DLD1 (cell line): ENCODE measurements at regions not wholly inside any gene's neighbourhood (a gene's known extent, or its start where the extent isn't known, plus 50 kb on each side); places are given as distances from the start of the nearest gene placed in this dataset.
"Not testable (repeated sequence)": the region's sequence is repeated elsewhere in the genome, so short reads cannot be mapped to it uniquely, and the experiment has no call there.

Source experiments
- in situ Hi-C: cut with HindIII; loops from 2 replicates; pipeline ENCODE4 v1.10.0; 2017; ENCODE audit warnings: low sequenced_read_pairs

- in situ Hi-C loops, result loop anchor here (10.0 kb wide), 1 partner anchor 91 kb away; no protein-coding TSS in a partner anchor
These were observed 276.2 kb upstream of the TNC start for GRCh38 chr9:115393976-115394775.

GRCh38 chr9:115395511-115396021 is 277.6 kb upstream of the TNC start:
- in situ Hi-C loops, result loop anchor here (10.0 kb wide), 1 partner anchor 89 kb away; no protein-coding TSS in a partner anchor

- in situ Hi-C loops, result loop anchor here (10.0 kb wide), 1 partner anchor 89 kb away; no protein-coding TSS in a partner anchor
These were observed 278.1 kb upstream of the TNC start for GRCh38 chr9:115396071-115396529.

GRCh38 chr9:115397591-115398312 is 279.8 kb upstream of the TNC start:
- in situ Hi-C loops, result loop anchor here (10.0 kb wide), 1 partner anchor 87 kb away; no protein-coding TSS in a partner anchor

- in situ Hi-C loops, result loop anchor here (10.0 kb wide), 1 partner anchor 87 kb away; no protein-coding TSS in a partner anchor
These were observed 280.3 kb upstream of the TNC start for GRCh38 chr9:115398313-115398650.

- in situ Hi-C loops, result loop anchor here (10.0 kb wide), 1 partner anchor 86 kb away; no protein-coding TSS in a partner anchor
These were observed 281.0 kb upstream of the TNC start for GRCh38 chr9:115398996-115399395.

- in situ Hi-C loops, result no loop called here
These were observed 282.8 kb upstream of the TNC start for GRCh38 chr9:115400796-115401195.

GRCh38 chr9:115401756-115402327 is 283.9 kb upstream of the TNC start:
- in situ Hi-C loops, result no loop called here

GRCh38 chr9:115403753-115404152 is 285.8 kb upstream of the TNC start:
- in situ Hi-C loops, result no loop called here

- in situ Hi-C loops, result no loop called here
These were observed 286.4 kb upstream of the TNC start for GRCh38 chr9:115404311-115404710.

- in situ Hi-C loops, result no loop called here
These were observed 293.6 kb upstream of the TNC start for GRCh38 chr9:115411516-115411915.

GRCh38 chr9:115411993-115412452 is 294.1 kb upstream of the TNC start:
- in situ Hi-C loops, result no loop called here

- in situ Hi-C loops, result no loop called here
These were observed 294.7 kb upstream of the TNC start for GRCh38 chr9:115412656-115413055.

- in situ Hi-C loops, result no loop called here
These were observed 295.3 kb upstream of the TNC start for GRCh38 chr9:115413304-115413703.

GRCh38 chr9:115413766-115414382 is 295.9 kb upstream of the TNC start:
- in situ Hi-C loops, result no loop called here

- in situ Hi-C loops, result no loop called here
These were observed 296.6 kb upstream of the TNC start for GRCh38 chr9:115414561-115414960.

GRCh38 chr9:115415450-115415849 is 297.5 kb upstream of the TNC start:
- in situ Hi-C loops, result no loop called here

GRCh38 chr9:115416299-115416698 is 298.3 kb upstream of the TNC start:
- in situ Hi-C loops, result no loop called here

GRCh38 chr9:115418181-115418580 is 300.2 kb upstream of the TNC start:
- in situ Hi-C loops, result not testable (repeated sequence)

GRCh38 chr9:115422932-115423440 is 305.0 kb upstream of the TNC start:
- in situ Hi-C loops, result no loop called here
